MM.1S (cell line): ENCODE measurements at regions not wholly inside any gene's neighbourhood (a gene's known extent, or its start where the extent isn't known, plus 50 kb on each side); places are given as distances from the start of the nearest gene placed in this dataset.

Source experiments
- CTCF ChIP-seq: fragments of 300-600 bp; sonication (generic); IDR thresholded peaks from 2 replicates; pipeline ENCODE4 v1.5.1; 2016; ENCODE audit warnings: antibody characterized with exemption, low read length, mixed read lengths
- EZH2 ChIP-seq: fragments of 300-600 bp; sonication (generic); optimal IDR thresholded peaks from 2 replicates; pipeline ENCODE3; 2017; ENCODE audit warnings: low read depth, mild to moderate bottlenecking, antibody characterized with exemption, low read length, mixed read lengths
- EZH2phosphoT487 ChIP-seq: fragments of 300-600 bp; sonication (generic); IDR thresholded peaks from 2 replicates; pipeline ENCODE4 v1.6.1; 2018; ENCODE audit warnings: antibody characterized with exemption, low read length

GRCh38 chr17:70773258-70773657 is 603.9 kb downstream of the KCNJ2 start:
- TF ChIP-seq CTCF: no peak
- no peak for TF ChIP-seq EZH2phosphoT487
- TF ChIP-seq EZH2: no peak
